Ishikawa (cell line): ENCODE measurements at regions not wholly inside any gene's neighbourhood (a gene's known extent, or its start where the extent isn't known, plus 50 kb on each side); places are given as distances from the start of the nearest gene placed in this dataset.

Source experiments
- CEBPB ChIP-seq: IDR thresholded peaks from 2 replicates; pipeline ENCODE4 v1.6.1; 2012
- CREB1 ChIP-seq: IDR thresholded peaks from 2 replicates; pipeline ENCODE4 v1.6.1; 2012; ENCODE audit warnings: low read depth
- EGR1 ChIP-seq: IDR thresholded peaks from 2 replicates; pipeline ENCODE4 v1.6.1; 2012
- EP300 ChIP-seq: IDR thresholded peaks from 2 replicates; pipeline ENCODE4 v1.6.1; 2012; ENCODE audit warnings: borderline replicate concordance
- FOXM1 ChIP-seq: IDR thresholded peaks from 2 replicates; pipeline ENCODE4 v1.6.1; 2012; ENCODE audit warnings: low read depth, borderline replicate concordance
- MAX ChIP-seq: IDR thresholded peaks from 2 replicates; pipeline ENCODE4 v1.6.1; 2012
- NFIC ChIP-seq: IDR thresholded peaks from 2 replicates; pipeline ENCODE4 v1.6.1; 2012
- RAD21 ChIP-seq: IDR thresholded peaks from 2 replicates; pipeline ENCODE4 v1.6.1; 2012; ENCODE audit warnings: low read depth
- REST ChIP-seq: IDR thresholded peaks from 2 replicates; pipeline ENCODE4 v1.6.1; 2012; ENCODE audit warnings: low read depth, mild to moderate bottlenecking
- TAF1 ChIP-seq: IDR thresholded peaks from 2 replicates; pipeline ENCODE4 v1.6.1; 2012; ENCODE audit warnings: low read depth, mild to moderate bottlenecking
- TCF12 ChIP-seq: IDR thresholded peaks from 2 replicates; pipeline ENCODE4 v1.6.1; 2012; ENCODE audit warnings: low read depth
- TEAD4 ChIP-seq: IDR thresholded peaks from 2 replicates; pipeline ENCODE4 v1.6.1; 2012
- USF1 ChIP-seq: IDR thresholded peaks from 2 replicates; pipeline ENCODE4 v1.6.1; 2012
- YY1 ChIP-seq: IDR thresholded peaks from 2 replicates; pipeline ENCODE4 v1.6.1; 2012; ENCODE audit warnings: low read depth
- ZBTB7A ChIP-seq: IDR thresholded peaks from 2 replicates; pipeline ENCODE4 v1.6.1; 2012; ENCODE audit warnings: low read depth

- TF ChIP-seq REST (no peak), EGR1 (no peak), TCF12 (no peak)
Observed at GRCh38 chr20:22940350-22940749, 94.8 kb upstream of the SSTR4 start.

- TF ChIP-seq TCF12 (no peak), TEAD4 (no peak), EGR1 (no peak), USF1 (no peak), REST (no peak), ZBTB7A (no peak), TAF1 (no peak), FOXM1 (no peak), MAX (no peak), EP300 (no peak), NFIC (no peak)
Observed at GRCh38 chr20:22941550-22941949, 93.6 kb upstream of the SSTR4 start.

GRCh38 chr20:22942742-22943141 is 92.4 kb upstream of the SSTR4 start:
- no peak for TF ChIP-seq CREB1
- TF ChIP-seq MAX, result no peak
- no peak for TF ChIP-seq TEAD4
- TF ChIP-seq YY1, result no peak
- no peak for TF ChIP-seq FOXM1
- TF ChIP-seq NFIC, result no peak
- TF ChIP-seq REST, result no peak
- TF ChIP-seq TAF1, result no peak
- no peak for TF ChIP-seq EGR1
- no peak for TF ChIP-seq CEBPB
- TF ChIP-seq EP300, result no peak
- TF ChIP-seq TCF12, result no peak
- no peak for TF ChIP-seq ZBTB7A
- no peak for TF ChIP-seq RAD21

GRCh38 chr20:22944062-22944461 is 91.0 kb upstream of the SSTR4 start:
- TF ChIP-seq EP300, result no peak
- no peak for TF ChIP-seq CREB1
- no peak for TF ChIP-seq CEBPB
- no peak for TF ChIP-seq ZBTB7A
- no peak for TF ChIP-seq NFIC
- no peak for TF ChIP-seq RAD21
- no peak for TF ChIP-seq FOXM1
- TF ChIP-seq TCF12, result no peak
- no peak for TF ChIP-seq USF1
- no peak for TF ChIP-seq MAX
- TF ChIP-seq EGR1, result no peak

GRCh38 chr20:22944936-22945335 is 90.2 kb upstream of the SSTR4 start:
- TF ChIP-seq EGR1 (no peak), CEBPB (no peak), ZBTB7A (no peak), TCF12 (no peak), FOXM1 (no peak), TAF1 (no peak), RAD21 (no peak), MAX (no peak), CREB1 (no peak), NFIC (no peak), EP300 (no peak), REST (no peak), YY1 (no peak), USF1 (no peak), TEAD4 (no peak)
